Suprapubic skin (tissue), 4 donors: ENCODE measurements at regions not wholly inside any gene's neighbourhood (a gene's known extent, or its start where the extent isn't known, plus 50 kb on each side); places are given as distances from the start of the nearest gene placed in this dataset.

Source experiments
- DNase-seq, 2 donors: peaks; one replicate each; pipeline ENCODE4 v3.0.0-alpha.2; 2019; ENCODE audit warnings: low spot score in 2 of 2
- H3K27ac ChIP-seq: fragments of 200-600 bp; sonication (generic); one replicate; pipeline ENCODE4 v1.5.1; 2019
- H3K27me3 ChIP-seq: fragments of 200-600 bp; sonication (generic); one replicate; pipeline ENCODE4 v1.5.1; 2019
- H3K36me3 ChIP-seq: fragments of 200-600 bp; sonication (generic); one replicate; pipeline ENCODE4 v1.5.1; 2019
- H3K4me1 ChIP-seq: fragments of 200-600 bp; sonication (generic); one replicate; pipeline ENCODE4 v1.5.1; 2019
- H3K4me3 ChIP-seq: fragments of 200-600 bp; sonication (generic); one replicate; pipeline ENCODE4 v1.5.1; 2019; ENCODE audit warnings: mild to moderate bottlenecking
- H3K9me3 ChIP-seq: fragments of 200-600 bp; sonication (generic); one replicate; pipeline ENCODE4 v1.5.1; 2019
- CTCF ChIP-seq, 2 donors: fragments of 200-600 bp in 1 of 2; fragments of 450-650 bp in 1 of 2; sonication (generic) in 1 of 2; IDR thresholded peaks; one replicate each; pipeline ENCODE4 v1.5.1; 2016 to 2019; ENCODE audit warnings: antibody characterized with exemption in 2 of 2, mild to moderate bottlenecking in 1 of 2, moderate library complexity in 1 of 2
- EP300 ChIP-seq: sonication (generic); formaldehyde crosslinking; IDR thresholded peaks from one replicate; pipeline ENCODE4 v1.6.1; 2017; ENCODE audit warnings: antibody characterized with exemption
- POLR2A ChIP-seq, 2 donors: fragments of 450-650 bp; IDR thresholded peaks; one replicate each; pipeline ENCODE4 v1.6.1; 2017; ENCODE audit warnings: antibody characterized with exemption in 2 of 2, mild to moderate bottlenecking in 2 of 2, moderate library complexity in 2 of 2
- POLR2AphosphoS5 ChIP-seq, 3 donors: sonication (generic); formaldehyde crosslinking; IDR thresholded peaks; one replicate each; pipeline ENCODE4 v1.6.1; 2017; ENCODE audit warnings: antibody characterized with exemption in 3 of 3
- WGBS: methylation state at CpG from one replicate; pipeline ENCODE4 v1.1.5; 2018; 5-methylcytosine and 5-hydroxymethylcytosine counted together

- H3K4me1 ChIP-seq = peaks cover 48% of the 10 kb centered on the region
- no peaks in the 10 kb centered on the region for H3K36me3 ChIP-seq
- no peak for DNase-seq
- TF ChIP-seq EP300 (no peak), POLR2AphosphoS5 (IDR thresholded peaks at IDR 0.05) (no peak), CTCF (IDR thresholded peaks at IDR 0.05) (no peak), POLR2A (IDR thresholded peaks at IDR 0.05) (no peak)
- H3K9me3 ChIP-seq = no peaks in the 10 kb centered on the region
- no peaks in the 10 kb centered on the region for H3K27me3 ChIP-seq
- peak overlapping the region; percentile 69 for H3K27ac ChIP-seq
- no peak overlapping the region for H3K4me3 ChIP-seq
Observed at GRCh38 chr3:30518872-30519271, 87.5 kb upstream of the TGFBR2 start.

- 27% methylated on average over 2 of the region's 2 CpGs for WGBS
- no peak for TF ChIP-seq POLR2AphosphoS5 (IDR thresholded peaks at IDR 0.05)
- TF ChIP-seq POLR2A (IDR thresholded peaks at IDR 0.05) = no peak
- TF ChIP-seq EP300 = no peak
- no peak for TF ChIP-seq CTCF (IDR thresholded peaks at IDR 0.05)
- H3K4me1 ChIP-seq = peaks cover 50% of the 10 kb centered on the region
- H3K36me3 ChIP-seq = no peaks in the 10 kb centered on the region
- no peaks in the 10 kb centered on the region for H3K27me3 ChIP-seq
- H3K4me3 ChIP-seq = no peak overlapping the region
- no peaks in the 10 kb centered on the region for H3K9me3 ChIP-seq
- no peak for DNase-seq
- H3K27ac ChIP-seq = peak overlapping the region; percentile 58
Observed at GRCh38 chr3:30520699-30521098, 85.7 kb upstream of the TGFBR2 start.

- Histone ChIP-seq H3K4me1 (peaks cover 50% of the 10 kb centered on the region), H3K9me3 (no peaks in the 10 kb centered on the region), H3K27ac (peak overlapping the region; percentile 58), H3K4me3 (no peak overlapping the region), H3K27me3 (no peaks in the 10 kb centered on the region), H3K36me3 (no peaks in the 10 kb centered on the region)
- WGBS = 93% methylated on average over 1 of the region's 1 CpG
- TF ChIP-seq POLR2AphosphoS5 (IDR thresholded peaks at IDR 0.05) = no peak
- no peak for TF ChIP-seq POLR2A (IDR thresholded peaks at IDR 0.05)
- no peak for TF ChIP-seq CTCF (IDR thresholded peaks at IDR 0.05)
- TF ChIP-seq EP300 = no peak
- DNase-seq = no peak
Observed at GRCh38 chr3:30521156-30521715, 85.2 kb upstream of the TGFBR2 start.

- H3K27me3 ChIP-seq = no peaks in the 10 kb centered on the region
- 70% methylated on average over 8 of the region's 8 CpGs for WGBS
- H3K36me3 ChIP-seq = no peaks in the 10 kb centered on the region
- H3K4me1 ChIP-seq = peaks cover 42% of the 10 kb centered on the region
- H3K9me3 ChIP-seq = no peaks in the 10 kb centered on the region
- TF ChIP-seq EP300 (no peak), CTCF (IDR thresholded peaks at IDR 0.05) (no peak), POLR2AphosphoS5 (IDR thresholded peaks at IDR 0.05) (no peak), POLR2A (IDR thresholded peaks at IDR 0.05) (no peak)
- H3K4me3 ChIP-seq = no peak overlapping the region
- DNase-seq = no peak
- no peak overlapping the region for H3K27ac ChIP-seq
Observed at GRCh38 chr3:30522476-30522875, 83.9 kb upstream of the TGFBR2 start.

- no peak overlapping the region for H3K27ac ChIP-seq
- no peaks in the 10 kb centered on the region for H3K27me3 ChIP-seq
- TF ChIP-seq EP300 = no peak
- TF ChIP-seq CTCF (IDR thresholded peaks at IDR 0.05) = no peak
- TF ChIP-seq POLR2AphosphoS5 (IDR thresholded peaks at IDR 0.05) = no peak
- TF ChIP-seq POLR2A (IDR thresholded peaks at IDR 0.05) = no peak
- H3K36me3 ChIP-seq = no peaks in the 10 kb centered on the region
- DNase-seq = no peak
- peaks cover 34% of the 10 kb centered on the region for H3K4me1 ChIP-seq
- H3K4me3 ChIP-seq = no peak overlapping the region
- no peaks in the 10 kb centered on the region for H3K9me3 ChIP-seq
- 46% methylated on average over 1 of the region's 1 CpG for WGBS
Observed at GRCh38 chr3:30523366-30523765, 83.0 kb upstream of the TGFBR2 start.
